ENCODE measurements at regions not wholly inside any gene's neighbourhood (a gene's known extent, or its start where the extent isn't known, plus 50 kb on each side); places are given as distances from the start of the nearest gene placed in this dataset.

DNA sequence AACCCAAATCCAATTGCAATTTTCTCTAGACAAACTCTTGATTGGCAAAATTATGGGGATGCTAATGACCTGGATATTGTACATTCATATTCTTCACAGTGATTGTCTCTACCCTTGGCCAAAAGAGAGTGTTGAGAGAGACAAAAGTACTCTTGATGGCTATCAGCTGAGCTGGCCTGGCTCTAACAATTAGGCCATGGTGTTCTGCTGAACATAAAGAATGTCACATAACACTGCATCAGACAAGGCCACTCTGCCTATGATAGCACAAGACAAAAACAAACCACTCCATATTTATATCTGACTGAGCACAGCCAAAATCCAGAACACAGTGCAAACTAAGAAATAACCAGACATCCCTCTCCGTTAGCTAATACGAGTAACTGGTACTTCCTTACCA lies 101.7 kb downstream of the ADAMTS1 start:
- TF ChIP-seq, protein P1, sequence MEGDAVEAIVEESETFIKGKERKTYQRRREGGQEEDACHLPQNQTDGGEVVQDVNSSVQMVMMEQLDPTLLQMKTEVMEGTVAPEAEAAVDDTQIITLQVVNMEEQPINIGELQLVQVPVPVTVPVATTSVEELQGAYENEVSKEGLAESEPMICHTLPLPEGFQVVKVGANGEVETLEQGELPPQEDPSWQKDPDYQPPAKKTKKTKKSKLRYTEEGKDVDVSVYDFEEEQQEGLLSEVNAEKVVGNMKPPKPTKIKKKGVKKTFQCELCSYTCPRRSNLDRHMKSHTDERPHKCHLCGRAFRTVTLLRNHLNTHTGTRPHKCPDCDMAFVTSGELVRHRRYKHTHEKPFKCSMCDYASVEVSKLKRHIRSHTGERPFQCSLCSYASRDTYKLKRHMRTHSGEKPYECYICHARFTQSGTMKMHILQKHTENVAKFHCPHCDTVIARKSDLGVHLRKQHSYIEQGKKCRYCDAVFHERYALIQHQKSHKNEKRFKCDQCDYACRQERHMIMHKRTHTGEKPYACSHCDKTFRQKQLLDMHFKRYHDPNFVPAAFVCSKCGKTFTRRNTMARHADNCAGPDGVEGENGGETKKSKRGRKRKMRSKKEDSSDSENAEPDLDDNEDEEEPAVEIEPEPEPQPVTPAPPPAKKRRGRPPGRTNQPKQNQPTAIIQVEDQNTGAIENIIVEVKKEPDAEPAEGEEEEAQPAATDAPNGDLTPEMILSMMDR (conservative IDR thresholded peaks at IDR 0.05; ENCODE audit: low read depth, low read length) = no peak
- TF ChIP-seq CEBPB (IDR thresholded peaks at IDR 0.05; ENCODE audit: low read depth, low read length) = no peak
- TF ChIP-seq MAFK (IDR thresholded peaks at IDR 0.05; ENCODE audit: low read depth, low read length) = no peak
- no peak for TF ChIP-seq RFX5 (IDR thresholded peaks at IDR 0.05; ENCODE audit: low read depth, low read length)
- TF ChIP-seq POLR2A (IDR thresholded peaks at IDR 0.05; ENCODE audit: low read depth, low read length) = no peak
- TF ChIP-seq RAD21 (IDR thresholded peaks at IDR 0.05; ENCODE audit: low read length) = no peak
- TF ChIP-seq FOS (IDR thresholded peaks at IDR 0.05; ENCODE audit: low read depth, low read length) = no peak
- no peak for TF ChIP-seq CHD1 (IDR thresholded peaks at IDR 0.05; ENCODE audit: low read depth, low read length)
- TF ChIP-seq, protein P2, sequence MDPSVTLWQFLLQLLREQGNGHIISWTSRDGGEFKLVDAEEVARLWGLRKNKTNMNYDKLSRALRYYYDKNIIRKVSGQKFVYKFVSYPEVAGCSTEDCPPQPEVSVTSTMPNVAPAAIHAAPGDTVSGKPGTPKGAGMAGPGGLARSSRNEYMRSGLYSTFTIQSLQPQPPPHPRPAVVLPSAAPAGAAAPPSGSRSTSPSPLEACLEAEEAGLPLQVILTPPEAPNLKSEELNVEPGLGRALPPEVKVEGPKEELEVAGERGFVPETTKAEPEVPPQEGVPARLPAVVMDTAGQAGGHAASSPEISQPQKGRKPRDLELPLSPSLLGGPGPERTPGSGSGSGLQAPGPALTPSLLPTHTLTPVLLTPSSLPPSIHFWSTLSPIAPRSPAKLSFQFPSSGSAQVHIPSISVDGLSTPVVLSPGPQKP (IDR thresholded peaks at IDR 0.05; ENCODE audit: borderline replicate concordance, low read depth, low read length) = no peak
- no peak for TF ChIP-seq RCOR1 (IDR thresholded peaks at IDR 0.05; ENCODE audit: insufficient replicate concordance, low read length)
- TF ChIP-seq MXI1 (IDR thresholded peaks at IDR 0.05; ENCODE audit: borderline replicate concordance, low read depth, low read length) = no peak
- no peak for TF ChIP-seq SMC3 (IDR thresholded peaks at IDR 0.05; ENCODE audit: low read depth, low read length)
- TF ChIP-seq BHLHE40 (IDR thresholded peaks at IDR 0.05; ENCODE audit: low read depth, low read length) = no peak
- TF ChIP-seq, protein P3, sequence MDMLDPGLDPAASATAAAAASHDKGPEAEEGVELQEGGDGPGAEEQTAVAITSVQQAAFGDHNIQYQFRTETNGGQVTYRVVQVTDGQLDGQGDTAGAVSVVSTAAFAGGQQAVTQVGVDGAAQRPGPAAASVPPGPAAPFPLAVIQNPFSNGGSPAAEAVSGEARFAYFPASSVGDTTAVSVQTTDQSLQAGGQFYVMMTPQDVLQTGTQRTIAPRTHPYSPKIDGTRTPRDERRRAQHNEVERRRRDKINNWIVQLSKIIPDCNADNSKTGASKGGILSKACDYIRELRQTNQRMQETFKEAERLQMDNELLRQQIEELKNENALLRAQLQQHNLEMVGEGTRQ (IDR thresholded peaks at IDR 0.05; ENCODE audit: low read depth, low read length) = no peak
